HG02759 (cell line): ENCODE measurements at regions not wholly inside any gene's neighbourhood (a gene's known extent, or its start where the extent isn't known, plus 50 kb on each side); places are given as distances from the start of the nearest gene placed in this dataset.
"Not testable (repeated sequence)": the region's sequence is repeated elsewhere in the genome, so short reads cannot be mapped to it uniquely, and the experiment has no call there.

Source experiments
- ATAC-seq: cut with Tn5 transposase; IDR thresholded peaks from one replicate; pipeline ENCODE4 v1.9.1; 2021; ENCODE audit warnings: mild to moderate bottlenecking, moderate library complexity; ENCODE audit not compliant: unreplicated experiment

DNA sequence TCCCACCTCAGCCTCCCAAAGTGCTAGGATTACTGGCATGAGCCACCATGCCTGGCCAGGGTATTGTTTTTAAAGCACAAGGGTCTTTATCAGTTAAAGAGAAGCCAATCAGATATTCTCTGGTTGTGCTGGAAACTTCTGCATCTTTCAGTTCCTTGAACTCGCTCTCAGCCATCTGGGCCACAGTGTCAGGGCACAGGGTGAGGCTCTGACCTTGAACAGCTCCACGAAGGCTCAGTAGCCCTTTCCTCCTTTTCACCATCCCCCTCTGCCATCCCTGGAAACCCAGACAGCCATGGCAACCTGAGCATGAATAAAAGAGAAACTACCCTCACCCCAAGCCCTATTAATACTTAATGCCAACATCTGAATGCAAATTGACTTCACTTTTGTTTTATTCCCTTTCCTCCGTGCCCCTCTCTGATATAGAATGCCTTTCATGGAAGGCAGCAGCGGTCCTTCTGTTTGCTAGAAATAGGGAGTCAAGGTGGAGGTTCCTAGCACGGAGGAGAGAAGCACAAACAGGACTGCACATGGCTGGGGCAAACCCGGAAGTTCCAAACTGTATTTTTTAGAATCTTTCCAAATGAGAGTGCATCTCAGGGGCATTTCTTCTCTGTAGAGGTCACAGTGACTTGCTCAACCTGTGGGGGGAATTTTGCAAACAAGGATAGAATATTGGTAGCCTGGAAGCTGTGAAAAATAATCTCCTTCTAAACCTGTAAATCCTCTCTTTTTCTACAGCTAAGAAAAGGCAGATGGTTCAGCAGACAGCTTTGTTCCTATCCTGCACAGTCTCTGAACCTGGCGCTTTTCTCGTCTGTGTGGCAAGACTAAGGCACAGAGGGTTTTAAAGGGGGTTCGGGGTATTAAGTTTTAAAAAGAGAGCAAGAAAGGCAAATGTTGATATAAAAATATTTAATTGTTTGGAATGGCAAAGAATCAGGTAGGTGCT lies 176.4 kb upstream of the RREB1 start:
- no peak for ATAC-seq

DNA sequence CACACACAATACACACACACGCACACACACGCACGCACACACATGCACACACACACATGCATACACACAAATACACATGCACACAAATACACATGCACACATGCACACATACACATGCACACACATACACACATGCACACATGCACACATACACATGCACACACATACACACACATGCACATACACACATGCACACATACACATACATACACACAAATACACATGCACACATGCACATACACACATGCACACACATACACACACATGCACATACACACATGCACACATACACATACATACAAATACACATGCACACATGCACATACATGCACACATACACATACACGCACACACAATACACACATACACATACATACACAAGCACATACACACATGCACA lies 175.4 kb upstream of the RREB1 start:
- no peak for ATAC-seq

DNA sequence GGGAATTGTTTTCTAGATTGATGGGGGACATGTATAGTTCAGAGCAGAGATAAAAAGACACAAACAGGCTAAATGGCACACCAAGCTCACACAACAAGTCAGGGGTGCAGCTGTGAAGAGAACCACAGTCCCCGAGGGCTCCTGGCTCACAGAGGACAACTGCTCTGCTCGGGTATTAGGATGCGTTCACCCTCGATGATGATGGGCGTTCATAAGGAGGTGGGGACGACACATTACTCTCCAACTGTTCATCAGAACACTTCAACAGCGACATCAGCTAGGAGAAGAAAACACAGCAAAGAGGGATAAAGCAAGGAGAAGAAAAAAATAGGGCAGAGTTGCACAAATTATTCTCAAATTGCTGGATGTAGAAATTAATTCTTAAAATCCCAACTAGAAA lies 174.8 kb upstream of the RREB1 start:
- ATAC-seq: no peak

DNA sequence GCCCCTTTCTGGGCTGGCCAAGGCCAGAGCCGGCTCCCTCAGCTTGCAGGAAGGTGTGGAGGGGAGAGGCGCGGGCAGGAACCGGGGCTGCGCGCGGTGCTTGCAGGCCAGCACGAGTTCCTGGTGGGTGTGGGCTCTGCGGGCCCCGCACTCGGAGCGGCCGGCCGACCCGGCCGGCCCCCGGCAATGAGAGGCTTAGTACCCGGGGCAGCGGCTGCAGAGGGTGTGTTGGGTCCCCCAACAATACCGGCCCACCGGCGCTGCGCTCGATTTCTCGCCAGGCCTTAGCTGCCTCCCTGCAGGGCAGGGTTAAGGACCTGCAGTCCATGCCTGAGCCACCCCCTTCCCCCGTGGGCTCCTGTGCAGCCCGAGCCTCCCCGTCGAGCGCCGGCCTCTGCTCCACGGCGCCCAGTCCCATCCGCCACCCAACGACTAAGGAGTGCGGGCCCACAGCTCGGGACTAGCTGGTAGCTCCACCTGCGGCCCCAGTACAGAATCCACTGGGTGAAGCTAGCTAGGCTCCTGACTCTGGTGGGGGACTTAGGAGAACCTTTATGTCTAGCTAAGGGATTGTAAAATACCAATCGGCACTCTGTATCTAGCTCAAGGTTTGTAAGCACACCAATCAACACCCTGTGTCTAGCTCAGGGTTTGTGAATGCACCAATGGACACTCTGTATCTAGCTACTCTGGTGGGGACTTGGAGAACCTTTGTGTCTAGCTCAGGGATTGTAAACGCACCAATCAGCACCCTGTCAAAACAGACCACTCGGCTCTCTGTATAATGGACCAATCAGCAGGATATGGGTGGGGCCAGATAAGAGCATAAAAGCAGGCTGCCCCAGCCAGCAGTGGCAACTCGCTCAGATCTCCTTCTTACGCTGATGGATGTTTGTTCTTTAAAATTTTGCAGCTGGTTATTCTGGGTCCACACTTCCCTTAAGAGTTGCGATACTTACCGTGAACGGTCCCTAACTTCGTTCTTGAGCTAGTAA lies 167.4 kb upstream of the RREB1 start:
- ATAC-seq: no peak

DNA sequence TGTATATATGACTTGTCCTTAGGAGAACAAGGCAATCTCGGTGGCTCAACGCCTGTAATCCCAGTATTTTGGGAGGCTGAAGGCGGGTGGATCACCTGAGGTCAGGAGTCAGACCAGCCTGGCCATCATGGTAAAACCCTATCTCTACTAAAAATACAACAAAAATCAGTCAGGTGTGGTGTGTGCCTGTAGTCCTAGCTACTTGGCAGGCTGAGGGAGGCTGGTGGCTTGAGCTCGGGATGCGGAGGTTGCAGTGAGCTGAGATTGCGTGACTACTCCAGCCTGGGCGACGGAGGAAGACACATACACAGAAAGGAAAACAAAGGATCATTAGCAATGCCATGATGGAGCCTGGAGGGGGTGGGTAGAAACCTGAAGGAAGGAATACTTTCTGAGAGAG lies 166.6 kb upstream of the RREB1 start:
- no peak for ATAC-seq

DNA sequence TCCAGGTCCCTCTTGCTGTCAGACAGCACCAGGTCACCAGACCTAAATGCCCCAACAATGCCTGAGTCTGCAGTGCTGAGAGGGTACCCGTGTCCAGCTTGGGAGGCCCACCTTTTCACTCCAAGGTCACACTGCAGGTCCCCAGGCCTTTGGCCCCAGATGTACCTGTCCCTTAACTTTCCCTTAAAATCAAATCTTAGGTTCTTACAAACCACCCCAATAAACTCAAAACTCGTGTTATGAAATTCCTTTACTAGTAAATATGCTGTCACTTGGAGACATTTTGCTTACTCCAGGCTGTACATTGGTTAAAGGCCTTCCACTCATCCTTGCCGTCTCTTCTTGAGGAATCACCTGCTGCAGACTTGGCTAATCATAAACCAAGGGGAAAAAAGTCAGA lies 165.7 kb upstream of the RREB1 start:
- no peak for ATAC-seq

DNA sequence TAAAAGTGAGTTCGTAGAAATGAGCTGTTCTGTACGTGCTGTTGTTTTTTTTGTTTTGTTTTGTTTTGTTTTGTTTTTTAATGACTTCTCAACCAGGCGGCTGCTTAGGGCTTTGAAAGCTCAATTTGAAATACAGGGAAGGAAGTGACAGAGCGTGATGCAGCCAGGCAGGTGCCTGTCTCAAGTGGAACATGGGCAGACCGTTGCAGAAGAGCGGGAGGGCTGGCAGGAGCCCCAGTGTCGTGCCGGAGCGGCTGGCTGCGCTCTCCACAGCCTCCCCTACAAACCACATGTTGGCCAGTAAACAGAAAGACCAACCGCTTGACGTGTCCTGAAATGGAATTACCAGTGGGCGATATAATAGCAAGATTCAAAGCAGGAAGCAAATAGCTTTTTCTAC lies 164.9 kb upstream of the RREB1 start:
- peak; percentile 91 for ATAC-seq

DNA sequence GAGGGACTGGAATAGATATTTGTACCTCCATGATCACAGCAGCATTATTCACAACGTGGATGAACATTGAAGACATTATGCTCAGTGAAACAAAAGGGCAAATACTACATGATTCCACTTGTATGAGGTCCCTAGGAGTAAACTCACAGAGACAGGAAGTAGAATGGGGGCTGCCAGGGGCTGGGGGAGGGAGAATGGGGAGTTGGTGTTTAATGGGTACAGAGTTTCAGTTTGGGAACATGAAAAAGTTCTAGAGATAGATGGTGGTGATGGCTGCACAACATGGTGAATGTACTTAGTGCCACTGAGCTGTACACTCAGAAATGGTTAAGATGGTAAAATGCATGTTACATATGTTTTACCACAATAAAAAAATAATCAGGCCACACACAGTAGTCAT lies 164.3 kb upstream of the RREB1 start:
- peak; percentile 15 for ATAC-seq

DNA sequence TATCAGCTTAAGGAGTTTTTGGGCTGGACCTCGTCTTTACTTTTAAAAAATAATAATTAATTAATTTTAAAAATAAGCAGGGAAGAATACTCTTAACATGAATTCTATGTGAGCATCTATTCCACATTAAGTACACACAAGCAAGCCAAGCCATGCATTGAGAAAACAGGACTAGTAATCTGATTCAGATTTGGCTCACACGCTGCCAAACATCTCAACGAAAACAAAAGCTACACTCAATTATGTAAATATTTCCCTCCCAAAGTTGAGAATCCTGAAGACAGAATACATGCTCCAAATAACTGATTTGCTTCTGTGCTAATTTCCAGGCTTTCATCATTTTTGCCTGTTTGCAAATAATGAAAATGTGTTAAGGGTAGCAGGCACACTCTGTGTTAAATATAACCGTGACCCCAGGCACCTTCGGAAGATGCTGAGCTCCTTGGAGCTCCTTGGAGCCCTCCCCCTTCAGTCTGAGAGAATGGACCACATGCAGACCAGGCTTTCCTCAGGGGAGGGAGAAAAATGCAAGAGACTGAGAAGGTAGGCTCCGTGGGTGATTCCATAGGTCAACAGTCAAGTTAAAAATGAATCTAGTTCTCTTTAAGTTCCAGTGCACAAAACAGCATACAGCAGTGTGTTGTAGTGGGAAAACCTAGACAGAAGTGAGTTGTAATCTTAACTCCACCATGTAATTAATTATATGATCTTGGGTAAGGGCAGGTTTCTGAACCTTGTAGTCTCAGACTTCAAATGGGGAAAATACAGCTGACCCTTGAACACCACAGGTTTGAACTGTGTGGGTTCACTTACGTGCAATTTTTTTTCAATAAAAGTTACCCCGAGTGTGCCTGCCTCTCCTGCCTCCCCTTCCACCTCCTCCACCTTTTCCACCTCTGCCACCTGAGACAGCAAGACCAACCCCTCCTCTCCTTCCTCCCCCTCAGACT lies 161.3 kb upstream of the RREB1 start:
- no peak for ATAC-seq

DNA sequence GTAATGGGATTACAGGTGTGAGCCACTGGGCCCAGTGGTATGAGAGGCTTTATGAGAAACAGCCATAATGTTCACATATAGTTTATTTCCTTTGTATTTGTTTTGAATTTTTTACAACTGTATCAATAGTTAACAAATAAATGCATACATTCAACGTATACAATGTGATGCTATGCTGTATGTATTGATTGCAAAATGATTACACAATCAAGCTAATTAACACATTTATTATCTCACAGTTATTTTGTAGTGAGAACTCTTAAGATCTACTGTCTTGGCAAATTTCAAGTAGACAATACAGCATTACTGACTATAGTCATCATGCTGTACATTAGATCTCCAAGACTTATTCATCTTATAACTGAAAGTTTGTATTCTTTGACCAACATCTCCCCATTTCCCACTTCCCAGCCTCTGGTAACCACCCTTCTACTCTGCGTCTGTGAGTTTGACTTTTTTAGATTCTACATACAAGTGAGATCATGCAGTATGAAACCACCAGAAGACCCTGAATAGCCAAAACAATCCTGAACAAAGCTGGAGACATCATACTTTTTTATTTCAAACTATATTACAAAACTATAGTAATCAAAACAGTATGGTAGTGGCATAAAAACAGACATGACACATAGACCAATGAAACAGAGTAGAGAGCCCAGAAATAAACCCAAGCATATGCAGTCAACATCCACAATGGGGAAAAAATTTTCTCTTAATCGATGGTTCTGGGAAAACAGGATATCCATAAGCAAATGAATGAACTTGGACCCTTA lies 157.2 kb upstream of the RREB1 start:
- ATAC-seq: no peak

DNA sequence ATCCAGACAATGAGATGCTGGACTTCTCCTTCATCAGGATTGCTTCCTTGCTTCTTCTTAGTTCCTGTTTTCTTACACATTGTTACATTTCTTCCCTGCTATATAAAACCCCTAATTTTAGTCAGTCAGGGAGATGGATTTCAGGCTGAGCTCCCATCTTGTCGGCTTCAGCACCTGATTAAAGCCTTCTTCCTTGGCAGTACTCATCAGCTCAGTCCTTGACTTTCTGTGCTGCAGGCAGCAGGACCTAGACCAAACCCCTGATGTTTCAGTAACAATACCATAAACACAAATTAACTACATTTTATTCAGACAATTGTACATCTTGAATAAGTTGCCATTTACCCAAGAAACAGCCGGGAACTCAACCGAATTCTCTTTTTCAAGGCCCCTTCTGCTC lies 156.4 kb upstream of the RREB1 start:
- no peak for ATAC-seq

DNA sequence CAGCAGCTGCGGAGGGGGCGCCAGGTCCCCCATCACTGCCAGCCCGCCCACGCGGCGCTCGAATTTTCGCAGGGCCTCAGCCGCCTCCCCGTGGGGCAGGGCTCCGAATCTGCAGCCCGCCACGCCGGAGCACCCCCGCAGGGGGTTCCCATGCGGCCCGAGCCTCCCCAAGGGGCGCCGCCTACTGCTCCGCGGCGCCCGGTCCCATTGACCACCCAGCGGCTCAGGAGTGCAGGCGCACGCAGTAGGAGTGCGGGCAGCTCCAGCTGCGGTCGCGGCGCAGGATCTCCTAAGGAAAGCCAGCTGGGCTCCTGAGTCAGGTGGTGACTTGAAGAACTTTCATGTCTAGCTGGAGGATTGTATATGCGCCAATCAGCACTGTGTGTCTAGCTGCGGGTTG lies 155.3 kb upstream of the RREB1 start:
- no peak for ATAC-seq

DNA sequence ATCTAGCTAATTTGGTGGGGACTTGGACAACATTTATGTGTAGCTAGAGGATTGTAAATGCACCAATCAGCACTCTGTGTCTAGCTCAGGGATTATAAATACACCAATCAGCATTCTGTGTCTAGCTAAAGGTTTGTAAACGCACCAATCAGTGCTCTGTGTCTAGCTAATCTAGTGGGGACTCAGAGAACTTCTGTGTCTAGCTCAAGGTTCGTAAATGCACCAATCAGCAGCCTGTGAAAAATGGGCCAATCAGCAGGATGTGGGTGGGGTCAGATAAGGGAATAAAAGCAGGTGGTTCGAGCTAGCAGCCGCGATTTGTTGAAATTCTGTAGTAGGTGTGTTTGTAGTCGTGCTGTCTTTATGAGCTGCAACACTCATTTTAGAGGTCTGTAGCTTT lies 154.8 kb upstream of the RREB1 start:
- not testable (repeated sequence) for ATAC-seq

DNA sequence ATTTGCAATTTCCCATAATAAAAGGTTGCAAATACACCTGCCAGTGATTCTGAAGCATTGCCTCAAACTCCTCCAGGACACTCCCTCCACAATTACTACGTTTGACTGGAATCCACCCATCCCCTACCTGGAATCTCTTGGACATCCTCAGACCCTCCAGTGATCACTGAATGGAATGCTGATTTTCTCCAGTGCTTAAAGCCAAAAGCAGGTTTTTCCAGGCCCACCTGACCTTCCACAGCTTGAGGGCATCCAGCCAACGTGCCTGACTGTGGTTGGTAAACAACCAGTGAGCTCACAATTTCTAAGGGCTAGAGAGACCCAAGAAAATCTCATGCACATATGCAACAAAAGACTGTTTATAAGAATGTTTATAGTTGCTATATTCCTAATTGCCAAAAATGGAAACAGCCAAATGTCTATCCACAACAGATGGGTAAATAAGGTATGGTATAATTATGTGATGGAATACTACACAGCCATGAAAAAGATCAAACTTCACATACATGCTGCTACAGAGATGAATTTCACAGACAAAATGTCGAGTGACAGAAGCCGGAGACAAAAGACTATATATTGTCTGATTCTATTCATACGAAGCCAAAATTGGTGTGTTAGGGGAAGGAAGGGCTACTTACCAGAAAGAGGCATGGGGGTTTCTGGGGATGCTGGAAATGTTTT lies 147.1 kb upstream of the RREB1 start:
- no peak for ATAC-seq

DNA sequence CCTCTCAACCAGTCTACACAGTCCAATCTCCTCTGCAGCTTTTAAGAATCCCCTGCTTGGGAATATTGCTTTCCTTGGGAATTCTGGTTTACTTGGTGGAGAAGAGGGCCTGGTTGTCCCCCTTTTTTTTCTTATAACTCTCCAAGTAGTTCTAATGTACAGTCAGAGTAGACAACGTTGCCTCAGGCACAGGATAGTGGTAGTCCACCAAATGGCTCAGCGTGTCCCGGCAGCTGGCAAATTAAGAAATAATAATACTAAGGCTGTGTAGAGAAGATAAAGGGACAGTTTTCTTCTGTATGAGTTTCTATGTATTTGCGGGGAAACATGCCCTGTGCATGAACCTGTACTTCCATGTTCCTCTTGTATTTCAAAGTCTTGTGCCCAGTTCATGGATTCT lies 145.7 kb upstream of the RREB1 start:
- no peak for ATAC-seq

DNA sequence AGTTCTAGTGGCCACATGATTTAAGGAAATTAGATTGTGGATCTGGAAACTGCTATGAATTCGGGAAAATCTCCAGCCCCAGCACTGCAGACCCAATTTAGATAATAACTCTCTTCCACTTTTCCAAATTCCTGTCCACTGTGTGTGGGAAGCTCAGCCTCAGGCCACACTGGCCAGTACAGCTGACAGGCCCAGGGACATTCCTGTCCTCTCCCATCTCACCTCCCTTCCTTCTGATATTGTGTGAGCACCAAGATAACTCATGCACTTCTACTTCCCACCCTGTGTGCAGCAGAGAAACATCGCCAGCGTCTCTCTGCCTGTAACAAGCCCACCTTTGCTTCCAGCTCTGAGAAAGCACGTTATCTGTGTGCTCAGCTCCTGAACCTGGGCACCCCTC lies 145.1 kb upstream of the RREB1 start:
- ATAC-seq: no peak

DNA sequence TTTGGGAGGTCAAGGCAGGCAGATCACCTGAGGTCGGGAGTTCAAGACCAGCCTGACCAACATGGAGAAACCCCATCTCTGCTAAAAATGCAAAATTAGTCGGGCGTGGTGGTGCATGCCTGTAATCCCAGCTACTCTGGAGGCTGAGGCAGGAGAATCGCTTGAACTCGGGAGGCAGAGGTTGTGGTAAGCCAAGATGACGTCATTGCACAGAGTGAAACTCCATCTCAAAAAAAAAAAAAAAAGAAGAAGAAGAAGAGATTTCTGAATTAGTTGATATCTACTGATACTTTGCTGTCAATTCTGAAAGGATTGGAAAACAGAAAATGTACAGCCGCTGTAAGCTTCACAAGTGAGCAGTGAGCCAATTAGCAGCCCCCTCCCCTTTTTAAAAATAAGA lies 144.4 kb upstream of the RREB1 start:
- not testable (repeated sequence) for ATAC-seq

DNA sequence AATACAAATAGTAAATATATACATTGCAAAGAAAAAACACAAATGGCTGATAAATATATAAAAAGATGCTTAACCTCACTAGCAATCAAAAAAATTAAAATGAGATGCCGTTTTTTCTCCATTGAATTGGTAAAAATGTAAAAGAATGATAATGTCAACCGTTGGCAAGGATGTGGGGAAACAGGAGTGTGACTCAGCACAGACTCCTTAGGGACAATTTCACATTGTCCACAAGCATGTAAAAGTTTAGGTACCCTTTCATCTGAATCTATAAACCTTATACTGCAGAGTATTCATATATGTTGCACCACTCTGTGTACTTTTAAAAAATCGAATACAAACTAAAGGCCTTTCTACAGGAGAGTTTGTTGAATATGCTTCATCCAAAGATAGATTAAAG lies 143.1 kb upstream of the RREB1 start:
- no peak for ATAC-seq

DNA sequence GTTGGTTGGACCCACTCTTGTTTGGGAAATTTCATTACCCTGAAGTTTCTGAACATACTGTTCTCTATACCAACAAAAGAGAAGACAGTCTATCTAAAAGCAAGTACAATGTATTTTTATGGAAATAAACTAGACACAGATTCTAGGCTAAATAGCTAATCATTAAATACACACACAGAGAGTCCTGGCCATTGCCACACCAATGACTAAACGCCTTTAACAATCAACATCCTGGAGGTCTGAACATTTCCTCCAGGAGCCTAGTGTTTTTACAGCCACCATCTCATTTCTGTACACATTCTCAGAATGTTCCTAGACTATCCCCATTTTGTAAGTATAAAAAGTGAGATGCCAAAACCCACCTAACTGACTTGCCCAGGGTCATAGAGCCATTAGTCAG lies 141.6 kb upstream of the RREB1 start:
- no peak for ATAC-seq
